Left lobe of liver (tissue), 2 donors: ENCODE measurements at regions not wholly inside any gene's neighbourhood (a gene's known extent, or its start where the extent isn't known, plus 50 kb on each side); places are given as distances from the start of the nearest gene placed in this dataset.
"Not testable (repeated sequence)": the region's sequence is repeated elsewhere in the genome, so short reads cannot be mapped to it uniquely, and the experiment has no call there.

Source experiments
- ATAC-seq: fragments of 200-7000 bp; cut with Tn5 transposase; one replicate; pipeline ENCODE4 v1.9.1; 2020; ENCODE audit warnings: mild to moderate bottlenecking, moderate library complexity
- DNase-seq: peaks from one replicate; pipeline ENCODE4 v3.0.0-alpha.2; 2020; ENCODE audit warnings: low spot score
- donor health status: DM: no; HTN: no; CAD: no; lungs with moderate emphysema.
- donor health status: DM: no; HTN: yes; CAD: no.

GRCh38 chr18:35864916-35865315 is 107.6 kb upstream of the RMP24 start:
- ATAC-seq (no peak), DNase-seq (no peak)

- ATAC-seq (no peak), DNase-seq (no peak)
These were observed 103.6 kb upstream of the RMP24 start for GRCh38 chr18:35868915-35869314.

GRCh38 chr18:35871337-35871736 is 101.1 kb upstream of the RMP24 start:
- ATAC-seq (no peak), DNase-seq (no peak)

GRCh38 chr18:35875566-35875965 is 96.9 kb upstream of the RMP24 start:
- no peak for ATAC-seq
- no peak for DNase-seq

GRCh38 chr18:35876243-35876642 is 96.2 kb upstream of the RMP24 start:
- no peak for ATAC-seq

GRCh38 chr18:35880788-35881455 is 91.6 kb upstream of the RMP24 start:
- no peak for DNase-seq
- no peak for ATAC-seq

More at GRCh38 chr18:35876243-35876642, 96.2 kb upstream of the RMP24 start:
- DNase-seq: no peak

GRCh38 chr18:35888329-35888728 is 84.2 kb upstream of the RMP24 start:
- ATAC-seq: no peak
- no peak for DNase-seq

GRCh38 chr18:35889677-35890076 is 82.8 kb upstream of the RMP24 start:
- no peak for DNase-seq

GRCh38 chr18:35890323-35890722 is 82.2 kb upstream of the RMP24 start:
- no peak for ATAC-seq

More at GRCh38 chr18:35889677-35890076, 82.8 kb upstream of the RMP24 start:
- no peak for ATAC-seq

GRCh38 chr18:35892118-35892517 is 80.4 kb upstream of the RMP24 start:
- ATAC-seq (no peak), DNase-seq (no peak)

More at GRCh38 chr18:35890323-35890722, 82.2 kb upstream of the RMP24 start:
- DNase-seq: no peak

GRCh38 chr18:35897481-35897880 is 75.0 kb upstream of the RMP24 start:
- not testable (repeated sequence) for ATAC-seq

GRCh38 chr18:35904389-35905037 is 68.0 kb upstream of the RMP24 start:
- DNase-seq (no peak), ATAC-seq (no peak)

More at GRCh38 chr18:35897481-35897880, 75.0 kb upstream of the RMP24 start:
- DNase-seq: not testable (repeated sequence)

- DNase-seq (no peak), ATAC-seq (no peak)
These were observed 67.0 kb upstream of the RMP24 start for GRCh38 chr18:35905436-35905835.

GRCh38 chr18:35906291-35906690 is 66.2 kb upstream of the RMP24 start:
- ATAC-seq, DNase-seq: not testable (repeated sequence)

- DNase-seq: no peak
- no peak for ATAC-seq
These were observed 62.2 kb upstream of the RMP24 start for GRCh38 chr18:35910327-35910726.

GRCh38 chr18:35912332-35912731 is 60.1 kb upstream of the RMP24 start:
- DNase-seq (no peak), ATAC-seq (no peak)

- no peak for ATAC-seq
- no peak for DNase-seq
These were observed 57.4 kb upstream of the RMP24 start for GRCh38 chr18:35915056-35915455.

- no peak for DNase-seq
- ATAC-seq: no peak
These were observed 55.4 kb upstream of the RMP24 start for GRCh38 chr18:35917043-35917442.

- no peak for ATAC-seq
- no peak for DNase-seq
These were observed 53.9 kb upstream of the RMP24 start for GRCh38 chr18:35918564-35918963.

GRCh38 chr18:35919179-35919578 is 53.3 kb upstream of the RMP24 start:
- DNase-seq: no peak
- ATAC-seq: no peak

GRCh38 chr18:35920623-35921022 is 51.9 kb upstream of the RMP24 start:
- ATAC-seq (no peak), DNase-seq (no peak)
